ENCODE measurements at regions not wholly inside any gene's neighbourhood (a gene's known extent, or its start where the extent isn't known, plus 50 kb on each side); places are given as distances from the start of the nearest gene placed in this dataset.

GRCh38 chr16:16867973-16868372, 489.0 kb downstream of the NPIPA7 start:
- Mint-ChIP-seq H3K4me1 (ENCODE audit: low read depth) (peaks cover 17% of the 10 kb centered on the region), H3K27me3 (ENCODE audit: low read depth) (peaks cover 17% of the 10 kb centered on the region), H3K27ac (ENCODE audit: unreplicated experiment) (no peak overlapping the region), H3K36me3 (ENCODE audit: low read depth) (no peaks in the 10 kb centered on the region), H3K4me3 (ENCODE audit: unreplicated experiment) (no peak overlapping the region), H3K9me3 (ENCODE audit: low read depth) (no peaks in the 10 kb centered on the region)
- no peak for DNase-seq (ENCODE audit: low spot score)
- TF ChIP-seq CTCF (IDR thresholded peaks at IDR 0.05), result no peak

GRCh38 chr16:16868727-16869126, 489.8 kb downstream of the NPIPA7 start:
- Mint-ChIP-seq H3K27me3 (ENCODE audit: low read depth) (peaks cover 15% of the 10 kb centered on the region), H3K4me3 (ENCODE audit: unreplicated experiment) (no peak overlapping the region), H3K36me3 (ENCODE audit: low read depth) (no peaks in the 10 kb centered on the region), H3K27ac (ENCODE audit: unreplicated experiment) (no peak overlapping the region), H3K9me3 (ENCODE audit: low read depth) (no peaks in the 10 kb centered on the region), H3K4me1 (ENCODE audit: low read depth) (peaks cover 16% of the 10 kb centered on the region)
- DNase-seq (ENCODE audit: low spot score), result no peak
- no peak for TF ChIP-seq CTCF (IDR thresholded peaks at IDR 0.05)

- TF ChIP-seq CTCF (IDR thresholded peaks at IDR 0.05), result no peak
- Mint-ChIP-seq H3K4me3 (ENCODE audit: unreplicated experiment) (no peak overlapping the region), H3K9me3 (ENCODE audit: low read depth) (no peaks in the 10 kb centered on the region), H3K27me3 (ENCODE audit: low read depth) (peaks cover 14% of the 10 kb centered on the region), H3K27ac (ENCODE audit: unreplicated experiment) (no peak overlapping the region), H3K4me1 (ENCODE audit: low read depth) (peaks cover 16% of the 10 kb centered on the region), H3K36me3 (ENCODE audit: low read depth) (no peaks in the 10 kb centered on the region)
- no peak for DNase-seq (ENCODE audit: low spot score)
Observed at GRCh38 chr16:16869746-16870145, 490.8 kb downstream of the NPIPA7 start.

GRCh38 chr16:16871196-16871595, 492.3 kb downstream of the NPIPA7 start:
- peaks cover 14% of the 10 kb centered on the region for H3K27me3 Mint-ChIP-seq (ENCODE audit: low read depth)
- peaks cover 16% of the 10 kb centered on the region for H3K4me1 Mint-ChIP-seq (ENCODE audit: low read depth)
- H3K9me3 Mint-ChIP-seq (ENCODE audit: low read depth), result no peaks in the 10 kb centered on the region
- no peak overlapping the region for H3K4me3 Mint-ChIP-seq (ENCODE audit: unreplicated experiment)
- TF ChIP-seq CTCF (IDR thresholded peaks at IDR 0.05), result no peak
- no peak for DNase-seq (ENCODE audit: low spot score)
- no peaks in the 10 kb centered on the region for H3K36me3 Mint-ChIP-seq (ENCODE audit: low read depth)
- no peak overlapping the region for H3K27ac Mint-ChIP-seq (ENCODE audit: unreplicated experiment)

- Mint-ChIP-seq H3K4me3 (ENCODE audit: unreplicated experiment) (no peak overlapping the region), H3K4me1 (ENCODE audit: low read depth) (no peaks in the 10 kb centered on the region), H3K27me3 (ENCODE audit: low read depth) (peaks cover 9% of the 10 kb centered on the region), H3K9me3 (ENCODE audit: low read depth) (no peaks in the 10 kb centered on the region), H3K27ac (ENCODE audit: unreplicated experiment) (no peak overlapping the region), H3K36me3 (ENCODE audit: low read depth) (no peaks in the 10 kb centered on the region)
- no peak for TF ChIP-seq CTCF (IDR thresholded peaks at IDR 0.05)
- no peak for DNase-seq (ENCODE audit: low spot score)
Observed at GRCh38 chr16:16877061-16877460, 498.1 kb downstream of the NPIPA7 start.
